ENCODE measurements at regions not wholly inside any gene's neighbourhood (a gene's known extent, or its start where the extent isn't known, plus 50 kb on each side); places are given as distances from the start of the nearest gene placed in this dataset.

DNA sequence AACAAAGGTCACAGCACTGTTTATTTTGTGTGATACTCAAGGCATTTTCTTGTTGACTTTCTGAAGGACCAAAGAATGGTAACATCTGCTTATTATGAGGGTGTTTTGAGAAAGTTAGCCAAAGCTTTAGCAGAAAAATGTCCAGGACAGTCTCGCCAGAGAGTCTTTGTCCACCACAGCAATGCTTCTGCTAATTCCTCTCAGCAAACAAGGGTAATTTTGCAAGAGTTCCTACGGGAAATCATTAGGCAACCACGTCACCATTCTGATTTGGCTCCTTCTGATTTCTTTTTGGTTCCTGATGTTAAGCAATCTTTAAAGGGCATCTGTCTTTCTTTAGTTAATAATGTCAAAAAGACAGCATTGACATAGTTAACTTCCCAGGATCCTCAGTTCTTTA, 639.3 kb upstream of the STEAP1 start:
- Histone ChIP-seq H3K27me3 (ENCODE audit: low read depth, low read length) (no peaks in the 10 kb centered on the region), H3K4me3 (ENCODE audit: low read depth in 1 of 2, low read length in 2 of 2) (no peak overlapping the region), H3K36me3 (ENCODE audit: control insufficient read depth in 1 of 2, insufficient read depth in 2 of 2, low read length in 2 of 2) (no peaks in the 10 kb centered on the region), H3K27ac (ENCODE audit: low read length) (no peak overlapping the region), H3K4me1 (ENCODE audit: control insufficient read depth in 1 of 2, insufficient read depth in 2 of 2, low read length in 2 of 2) (no peaks in the 10 kb centered on the region), H3K9me3 (ENCODE audit: control insufficient read depth in 1 of 2, low read length in 2 of 2) (peaks cover 0 to 4% of the 10 kb centered on the region in 2 donors)

DNA sequence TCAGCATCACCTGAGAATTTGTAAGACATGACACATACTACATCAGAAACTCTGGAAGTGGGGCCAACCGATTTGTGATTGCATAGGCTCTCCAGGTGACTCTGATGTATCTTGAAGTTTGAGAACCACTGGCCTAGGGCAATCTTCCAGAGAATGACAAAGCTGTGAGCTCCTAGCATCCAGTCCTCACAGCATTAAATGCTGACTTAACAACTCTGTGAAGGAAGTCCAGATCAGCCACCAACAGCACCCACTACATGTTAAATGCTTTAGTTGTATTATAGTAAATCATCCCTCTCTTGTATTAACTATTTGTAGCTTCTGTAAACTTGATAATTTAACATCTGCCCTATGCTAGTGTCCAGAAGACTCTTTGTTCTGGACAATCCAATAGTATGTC, 636.5 kb upstream of the STEAP1 start:
- Histone ChIP-seq H3K9me3 (ENCODE audit: control insufficient read depth in 1 of 2, low read length in 2 of 2) (peaks cover 0 to 4% of the 10 kb centered on the region in 2 donors), H3K27ac (ENCODE audit: low read length) (no peak overlapping the region), H3K36me3 (ENCODE audit: control insufficient read depth in 1 of 2, insufficient read depth in 2 of 2, low read length in 2 of 2) (no peaks in the 10 kb centered on the region), H3K27me3 (ENCODE audit: low read depth, low read length) (no peaks in the 10 kb centered on the region), H3K4me3 (ENCODE audit: low read depth in 1 of 2, low read length in 2 of 2) (no peak overlapping the region), H3K4me1 (ENCODE audit: control insufficient read depth in 1 of 2, insufficient read depth in 2 of 2, low read length in 2 of 2) (no peaks in the 10 kb centered on the region)

DNA sequence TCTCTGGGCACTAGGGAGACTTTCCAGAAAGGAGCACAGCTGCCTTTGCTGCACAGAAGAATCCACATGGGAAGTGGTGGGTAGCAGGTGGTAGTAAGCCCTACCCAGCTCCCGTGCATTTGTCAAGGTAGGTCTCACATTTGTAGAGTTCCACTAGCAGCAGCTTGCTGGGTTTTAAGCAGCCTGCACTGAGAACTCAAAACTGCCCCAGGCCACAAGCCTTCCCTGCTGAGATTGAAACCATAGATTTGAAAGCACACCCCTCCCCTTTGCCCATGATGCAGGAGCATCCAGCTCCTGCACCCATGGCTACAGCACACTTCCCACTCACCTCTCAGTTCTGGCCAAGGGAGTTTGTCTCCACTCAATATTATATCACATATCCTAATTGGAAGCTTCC, 604.5 kb upstream of the STEAP1 start:
- Histone ChIP-seq H3K27me3 (ENCODE audit: low read depth, low read length) (no peaks in the 10 kb centered on the region), H3K4me1 (ENCODE audit: control insufficient read depth in 1 of 2, insufficient read depth in 2 of 2, low read length in 2 of 2) (no peaks in the 10 kb centered on the region), H3K9me3 (ENCODE audit: control insufficient read depth in 1 of 2, low read length in 2 of 2) (no peaks in the 10 kb centered on the region), H3K36me3 (ENCODE audit: control insufficient read depth in 1 of 2, insufficient read depth in 2 of 2, low read length in 2 of 2) (no peaks in the 10 kb centered on the region), H3K4me3 (ENCODE audit: low read depth in 1 of 2, low read length in 2 of 2) (no peak overlapping the region), H3K27ac (ENCODE audit: low read length) (no peak overlapping the region)

DNA sequence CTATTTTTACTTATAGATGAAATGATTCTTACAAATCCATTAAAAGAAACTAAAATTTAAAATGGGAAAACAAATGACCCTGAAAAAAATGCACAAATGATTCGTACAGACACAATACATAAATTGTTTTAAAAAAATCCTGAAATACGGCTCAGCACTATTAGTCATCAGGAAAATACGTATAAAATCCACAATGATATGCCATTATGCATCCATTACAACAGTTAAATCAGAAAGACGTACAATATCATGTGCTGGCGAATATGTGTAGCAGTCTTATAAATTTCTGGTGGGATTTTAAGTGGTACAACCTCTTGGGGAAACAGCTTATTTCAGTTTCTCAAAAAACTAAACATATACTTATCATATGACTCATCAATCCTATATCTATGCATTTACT, 600.1 kb upstream of the STEAP1 start:
- Histone ChIP-seq H3K9me3 (ENCODE audit: control insufficient read depth in 1 of 2, low read length in 2 of 2) (no peaks in the 10 kb centered on the region), H3K27me3 (ENCODE audit: low read depth, low read length) (no peaks in the 10 kb centered on the region), H3K36me3 (ENCODE audit: control insufficient read depth in 1 of 2, insufficient read depth in 2 of 2, low read length in 2 of 2) (no peaks in the 10 kb centered on the region), H3K4me3 (ENCODE audit: low read depth in 1 of 2, low read length in 2 of 2) (no peak overlapping the region), H3K27ac (ENCODE audit: low read length) (no peak overlapping the region), H3K4me1 (ENCODE audit: control insufficient read depth in 1 of 2, insufficient read depth in 2 of 2, low read length in 2 of 2) (no peaks in the 10 kb centered on the region)

DNA sequence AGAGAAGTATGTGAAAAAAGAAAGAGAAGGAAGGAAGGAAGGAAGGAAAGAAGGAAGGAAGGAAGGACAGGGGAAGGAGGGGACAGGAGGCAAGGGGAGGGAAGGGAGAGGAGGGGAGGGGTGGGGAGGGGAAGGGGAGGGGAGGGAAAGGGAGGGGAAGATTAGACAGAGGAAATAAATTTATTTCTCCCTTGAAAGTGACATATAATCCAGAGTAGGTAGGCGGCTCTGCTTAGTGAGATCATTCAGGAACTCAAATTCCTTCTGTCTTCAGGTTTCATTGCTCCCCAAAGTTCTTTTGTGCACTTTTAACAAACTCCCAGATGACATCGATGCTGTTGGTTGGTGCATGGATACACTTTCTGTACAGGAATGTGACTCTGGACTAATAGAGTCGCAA, 594.7 kb upstream of the STEAP1 start:
- Histone ChIP-seq H3K4me1 (ENCODE audit: control insufficient read depth in 1 of 2, insufficient read depth in 2 of 2, low read length in 2 of 2) (no peaks in the 10 kb centered on the region), H3K9me3 (ENCODE audit: control insufficient read depth in 1 of 2, low read length in 2 of 2) (no peaks in the 10 kb centered on the region), H3K27ac (ENCODE audit: low read length) (no peak overlapping the region), H3K27me3 (ENCODE audit: low read depth, low read length) (no peaks in the 10 kb centered on the region), H3K36me3 (ENCODE audit: control insufficient read depth in 1 of 2, insufficient read depth in 2 of 2, low read length in 2 of 2) (no peaks in the 10 kb centered on the region), H3K4me3 (ENCODE audit: low read depth in 1 of 2, low read length in 2 of 2) (no peak overlapping the region)

DNA sequence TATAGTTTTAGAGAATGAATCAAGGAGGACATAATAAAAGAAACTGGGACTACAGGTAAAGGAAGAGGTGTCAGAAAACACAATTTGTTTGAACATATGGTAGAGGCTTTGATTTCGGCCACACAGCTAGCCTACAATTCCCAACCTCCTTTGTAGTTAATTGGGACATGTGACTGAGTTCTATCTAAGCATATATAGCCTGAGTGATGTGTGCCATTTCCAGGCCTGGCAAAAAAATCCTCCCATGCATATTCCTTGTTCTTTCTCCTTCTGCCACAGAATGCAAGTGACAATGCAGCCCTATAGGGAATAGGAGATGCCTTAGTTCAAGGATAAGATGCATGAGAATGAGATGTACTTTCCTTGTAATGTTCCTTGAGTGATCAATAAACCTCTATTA, 590.7 kb upstream of the STEAP1 start:
- H3K36me3 ChIP-seq (ENCODE audit: control insufficient read depth in 1 of 2, insufficient read depth in 2 of 2, low read length in 2 of 2), result no peaks in the 10 kb centered on the region
- H3K27ac ChIP-seq (ENCODE audit: low read length), result no peak overlapping the region
- H3K4me1 ChIP-seq (ENCODE audit: control insufficient read depth in 1 of 2, insufficient read depth in 2 of 2, low read length in 2 of 2), result no peaks in the 10 kb centered on the region
- H3K9me3 ChIP-seq (ENCODE audit: control insufficient read depth in 1 of 2, low read length in 2 of 2), result peaks cover 0 to 10% of the 10 kb centered on the region in 2 donors
- H3K4me3 ChIP-seq (ENCODE audit: low read depth in 1 of 2, low read length in 2 of 2), result no peak overlapping the region
- no peaks in the 10 kb centered on the region for H3K27me3 ChIP-seq (ENCODE audit: low read depth, low read length)

DNA sequence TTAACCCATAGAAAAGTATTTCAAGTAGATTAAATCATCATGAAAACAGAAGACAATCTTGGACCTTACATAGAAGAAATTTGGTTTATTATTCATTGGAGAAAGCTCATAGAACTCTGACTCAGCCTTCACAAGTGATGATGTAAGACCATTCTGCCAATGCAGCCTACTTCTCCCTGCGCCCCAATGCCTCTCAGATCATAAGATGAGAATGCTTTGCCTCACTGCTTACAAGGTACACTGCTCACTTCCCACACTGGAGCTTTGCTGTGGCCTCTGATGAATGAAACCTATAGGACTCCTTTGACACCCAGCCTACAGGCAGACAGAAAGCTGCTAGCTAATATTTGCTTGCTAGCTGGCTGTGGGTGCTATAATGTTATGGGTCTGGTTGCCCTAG, 569.4 kb upstream of the STEAP1 start:
- Histone ChIP-seq H3K4me1 (ENCODE audit: control insufficient read depth in 1 of 2, insufficient read depth in 2 of 2, low read length in 2 of 2) (no peaks in the 10 kb centered on the region), H3K4me3 (ENCODE audit: low read depth in 1 of 2, low read length in 2 of 2) (no peak overlapping the region), H3K27ac (ENCODE audit: low read length) (no peak overlapping the region)

DNA sequence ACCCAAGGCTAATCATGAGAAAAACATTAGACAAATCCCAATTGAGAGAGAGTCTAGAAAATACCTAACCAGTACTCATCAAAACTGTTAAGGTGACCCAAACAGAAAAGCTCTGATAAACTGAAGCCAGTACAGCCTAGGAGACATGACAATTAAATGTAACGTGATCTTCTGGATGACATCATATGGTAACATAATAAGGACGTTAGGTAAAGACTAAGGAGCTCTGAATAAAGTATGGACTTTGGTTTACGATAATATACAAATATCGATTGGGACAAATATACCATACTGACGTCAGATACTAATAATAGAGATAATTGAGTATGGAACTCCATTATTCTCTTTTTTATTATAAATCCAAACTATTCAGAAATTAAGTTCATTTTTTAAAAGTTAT, 561.1 kb upstream of the STEAP1 start:
- peaks cover 0 to 7% of the 10 kb centered on the region in 2 donors for H3K9me3 ChIP-seq (ENCODE audit: control insufficient read depth in 1 of 2, low read length in 2 of 2)
- H3K36me3 ChIP-seq (ENCODE audit: control insufficient read depth in 1 of 2, insufficient read depth in 2 of 2, low read length in 2 of 2), result no peaks in the 10 kb centered on the region

More for the DNA sequence above, 569.4 kb upstream of the STEAP1 start:
- Histone ChIP-seq H3K36me3 (ENCODE audit: control insufficient read depth in 1 of 2, insufficient read depth in 2 of 2, low read length in 2 of 2) (no peaks in the 10 kb centered on the region), H3K27me3 (ENCODE audit: low read depth, low read length) (no peaks in the 10 kb centered on the region), H3K9me3 (ENCODE audit: control insufficient read depth in 1 of 2, low read length in 2 of 2) (peaks cover 0 to 3% of the 10 kb centered on the region in 2 donors)

DNA sequence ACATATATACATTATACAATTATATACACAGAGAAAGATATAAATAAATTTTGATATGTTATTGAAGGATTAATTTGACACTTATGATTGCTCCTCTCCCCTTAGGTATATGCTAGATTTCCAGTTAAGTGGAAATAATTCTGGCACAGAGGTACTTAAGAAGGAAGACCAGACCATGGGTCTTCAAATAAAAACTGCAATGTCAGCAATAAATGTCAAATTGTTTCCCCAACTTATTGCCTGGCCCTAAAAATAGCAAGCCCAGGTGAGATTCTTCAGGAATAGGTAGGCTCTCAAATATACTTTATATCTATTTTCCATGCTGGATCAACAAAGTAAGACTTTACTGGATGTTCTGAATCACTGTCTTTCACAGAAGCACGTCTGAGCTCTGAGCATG, 551.3 kb upstream of the STEAP1 start:
- Histone ChIP-seq H3K9me3 (ENCODE audit: control insufficient read depth in 1 of 2, low read length in 2 of 2) (no peaks in the 10 kb centered on the region), H3K4me1 (ENCODE audit: control insufficient read depth in 1 of 2, insufficient read depth in 2 of 2, low read length in 2 of 2) (no peaks in the 10 kb centered on the region), H3K27ac (ENCODE audit: low read length) (no peak overlapping the region), H3K4me3 (ENCODE audit: low read depth in 1 of 2, low read length in 2 of 2) (no peak overlapping the region), H3K27me3 (ENCODE audit: low read depth, low read length) (no peaks in the 10 kb centered on the region), H3K36me3 (ENCODE audit: control insufficient read depth in 1 of 2, insufficient read depth in 2 of 2, low read length in 2 of 2) (no peaks in the 10 kb centered on the region)

More for the DNA sequence above, 561.1 kb upstream of the STEAP1 start:
- Histone ChIP-seq H3K4me1 (ENCODE audit: control insufficient read depth in 1 of 2, insufficient read depth in 2 of 2, low read length in 2 of 2) (no peaks in the 10 kb centered on the region), H3K4me3 (ENCODE audit: low read depth in 1 of 2, low read length in 2 of 2) (no peak overlapping the region), H3K27me3 (ENCODE audit: low read depth, low read length) (no peaks in the 10 kb centered on the region), H3K27ac (ENCODE audit: low read length) (no peak overlapping the region)

DNA sequence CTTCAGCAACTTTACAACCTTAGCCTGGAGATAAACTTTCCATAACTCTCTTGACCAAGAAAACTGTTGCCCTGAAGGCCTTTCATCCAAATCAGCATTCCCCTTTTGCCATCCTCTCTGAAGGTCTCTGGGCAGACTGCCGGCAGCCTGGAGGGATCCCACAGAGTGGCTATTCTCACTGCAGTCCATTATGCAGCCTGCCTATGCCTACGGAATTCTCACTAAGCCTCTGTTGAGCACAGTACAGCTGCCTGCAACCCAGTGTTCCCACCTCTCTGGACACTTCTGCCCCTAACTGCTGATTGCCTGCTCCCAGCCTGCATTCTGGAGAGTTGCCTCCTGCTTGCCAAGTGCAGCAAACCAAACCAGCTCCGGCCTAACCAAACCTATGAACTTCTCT, 548.9 kb upstream of the STEAP1 start:
- H3K27ac ChIP-seq (ENCODE audit: low read length), result no peak overlapping the region
- H3K36me3 ChIP-seq (ENCODE audit: control insufficient read depth in 1 of 2, insufficient read depth in 2 of 2, low read length in 2 of 2), result no peaks in the 10 kb centered on the region
- H3K4me1 ChIP-seq (ENCODE audit: control insufficient read depth in 1 of 2, insufficient read depth in 2 of 2, low read length in 2 of 2), result no peaks in the 10 kb centered on the region
- H3K9me3 ChIP-seq (ENCODE audit: control insufficient read depth in 1 of 2, low read length in 2 of 2), result no peaks in the 10 kb centered on the region
- H3K4me3 ChIP-seq (ENCODE audit: low read depth in 1 of 2, low read length in 2 of 2), result no peak overlapping the region
- no peaks in the 10 kb centered on the region for H3K27me3 ChIP-seq (ENCODE audit: low read depth, low read length)

DNA sequence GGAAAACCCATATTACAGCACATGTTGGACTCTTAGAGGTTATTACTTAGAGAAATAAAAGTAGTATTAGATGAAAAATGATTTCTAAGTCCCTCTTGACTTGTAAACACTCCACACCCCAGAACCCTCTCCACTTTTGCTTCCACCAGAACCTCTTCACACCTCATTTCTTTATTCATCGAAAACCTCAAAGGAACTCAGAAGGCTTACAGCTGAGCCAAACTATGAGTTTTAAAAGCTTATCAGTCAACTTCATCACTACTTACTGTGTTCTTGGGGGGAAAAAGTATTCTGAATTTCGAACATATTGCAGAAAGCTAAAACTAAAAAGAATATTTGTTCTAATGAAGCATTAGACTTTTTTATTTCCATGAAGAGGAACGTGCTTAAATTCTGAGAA, 547.8 kb upstream of the STEAP1 start:
- H3K4me3 ChIP-seq (ENCODE audit: low read depth in 1 of 2, low read length in 2 of 2), result no peak overlapping the region
- no peaks in the 10 kb centered on the region for H3K27me3 ChIP-seq (ENCODE audit: low read depth, low read length)
- no peaks in the 10 kb centered on the region for H3K9me3 ChIP-seq (ENCODE audit: control insufficient read depth in 1 of 2, low read length in 2 of 2)
- H3K27ac ChIP-seq (ENCODE audit: low read length), result no peak overlapping the region
- H3K4me1 ChIP-seq (ENCODE audit: control insufficient read depth in 1 of 2, insufficient read depth in 2 of 2, low read length in 2 of 2), result no peaks in the 10 kb centered on the region
- no peaks in the 10 kb centered on the region for H3K36me3 ChIP-seq (ENCODE audit: control insufficient read depth in 1 of 2, insufficient read depth in 2 of 2, low read length in 2 of 2)

DNA sequence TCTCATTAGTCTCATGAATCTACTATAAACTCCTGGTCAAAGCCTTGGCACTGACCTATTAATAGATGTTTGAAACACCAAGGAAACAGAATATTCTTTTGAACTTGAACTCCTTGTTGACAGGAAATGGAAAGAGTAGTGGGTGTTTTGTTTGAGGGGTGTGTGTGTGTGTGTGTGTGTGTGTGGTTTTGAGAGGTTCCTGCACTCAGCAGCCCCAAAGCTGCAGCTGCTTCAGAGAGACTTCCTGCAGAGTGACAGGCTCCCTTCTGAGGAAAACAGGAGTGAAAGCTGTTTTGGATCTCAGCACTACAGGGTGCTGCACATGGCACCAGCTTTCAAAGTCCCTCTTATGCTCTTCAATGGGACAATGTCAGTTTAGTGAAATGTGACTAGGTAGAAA, 546.5 kb upstream of the STEAP1 start:
- H3K36me3 ChIP-seq (ENCODE audit: control insufficient read depth in 1 of 2, insufficient read depth in 2 of 2, low read length in 2 of 2), result no peaks in the 10 kb centered on the region
- no peak overlapping the region for H3K4me3 ChIP-seq (ENCODE audit: low read depth in 1 of 2, low read length in 2 of 2)
- no peak overlapping the region for H3K27ac ChIP-seq (ENCODE audit: low read length)
- no peaks in the 10 kb centered on the region for H3K9me3 ChIP-seq (ENCODE audit: control insufficient read depth in 1 of 2, low read length in 2 of 2)
- no peaks in the 10 kb centered on the region for H3K27me3 ChIP-seq (ENCODE audit: low read depth, low read length)
- H3K4me1 ChIP-seq (ENCODE audit: control insufficient read depth in 1 of 2, insufficient read depth in 2 of 2, low read length in 2 of 2), result no peaks in the 10 kb centered on the region

Measured in muscle layer of duodenum (tissue), 2 donors.